ENCODE measurements at regions not wholly inside any gene's neighbourhood (a gene's known extent, or its start where the extent isn't known, plus 50 kb on each side); places are given as distances from the start of the nearest gene placed in this dataset.

- DNase-seq = no peak
These were observed 52.8 kb upstream of the FBXL7 start for GRCh38 chr5:15447209-15447608.

GRCh38 chr5:15446552-15446951 lies 53.4 kb upstream of the FBXL7 start:
- no peak for DNase-seq

- DNase-seq = no peak
These were observed 57.8 kb upstream of the FBXL7 start for GRCh38 chr5:15442193-15442570.

- no peak for DNase-seq
These were observed 58.4 kb upstream of the FBXL7 start for GRCh38 chr5:15441433-15442192.

GRCh38 chr5:15440434-15440833 lies 59.5 kb upstream of the FBXL7 start:
- no peak for DNase-seq

- DNase-seq = no peak
These were observed 60.2 kb upstream of the FBXL7 start for GRCh38 chr5:15439801-15440200.

GRCh38 chr5:15433709-15434108 lies 66.3 kb upstream of the FBXL7 start:
- no peak for DNase-seq

GRCh38 chr5:15431923-15432322 lies 68.1 kb upstream of the FBXL7 start:
- DNase-seq = no peak

GRCh38 chr5:15425766-15426165 lies 74.2 kb upstream of the FBXL7 start:
- no peak for DNase-seq

- DNase-seq = no peak
These were observed 75.2 kb upstream of the FBXL7 start for GRCh38 chr5:15424769-15425168.

- DNase-seq = no peak
These were observed 78.0 kb upstream of the FBXL7 start for GRCh38 chr5:15421921-15422412.

GRCh38 chr5:15421381-15421780 lies 78.6 kb upstream of the FBXL7 start:
- DNase-seq = no peak

- DNase-seq = no peak
These were observed 79.8 kb upstream of the FBXL7 start for GRCh38 chr5:15420201-15420600.

- no peak for DNase-seq
These were observed 82.8 kb upstream of the FBXL7 start for GRCh38 chr5:15417156-15417555.

GRCh38 chr5:15406478-15406877 lies 93.5 kb upstream of the FBXL7 start:
- no peak for DNase-seq

- no peak for DNase-seq
These were observed 106.8 kb upstream of the FBXL7 start for GRCh38 chr5:15393146-15393545.

- no peak for DNase-seq
These were observed 108.1 kb upstream of the FBXL7 start for GRCh38 chr5:15391704-15392397.

GRCh38 chr5:15388866-15389265 lies 111.1 kb upstream of the FBXL7 start:
- DNase-seq = no peak

GRCh38 chr5:15387931-15388524 lies 112.0 kb upstream of the FBXL7 start:
- DNase-seq = no peak

GRCh38 chr5:15386122-15386521 lies 113.9 kb upstream of the FBXL7 start:
- no peak for DNase-seq

GRCh38 chr5:15385553-15385952 lies 114.4 kb upstream of the FBXL7 start:
- DNase-seq = no peak

- no peak for DNase-seq
These were observed 114.9 kb upstream of the FBXL7 start for GRCh38 chr5:15385037-15385436.

- no peak for DNase-seq
These were observed 115.4 kb upstream of the FBXL7 start for GRCh38 chr5:15384581-15384980.

GRCh38 chr5:15384176-15384575 lies 115.8 kb upstream of the FBXL7 start:
- no peak for DNase-seq
